GM21423 (cell line): ENCODE measurements at regions not wholly inside any gene's neighbourhood (a gene's known extent, or its start where the extent isn't known, plus 50 kb on each side); places are given as distances from the start of the nearest gene placed in this dataset.

Experiments used
- ATAC-seq: cut with Tn5 transposase; IDR thresholded peaks from one replicate; pipeline ENCODE4 v1.9.1; 2021; ENCODE audit warnings: mild to moderate bottlenecking, moderate library complexity; ENCODE audit not compliant: unreplicated experiment

DNA sequence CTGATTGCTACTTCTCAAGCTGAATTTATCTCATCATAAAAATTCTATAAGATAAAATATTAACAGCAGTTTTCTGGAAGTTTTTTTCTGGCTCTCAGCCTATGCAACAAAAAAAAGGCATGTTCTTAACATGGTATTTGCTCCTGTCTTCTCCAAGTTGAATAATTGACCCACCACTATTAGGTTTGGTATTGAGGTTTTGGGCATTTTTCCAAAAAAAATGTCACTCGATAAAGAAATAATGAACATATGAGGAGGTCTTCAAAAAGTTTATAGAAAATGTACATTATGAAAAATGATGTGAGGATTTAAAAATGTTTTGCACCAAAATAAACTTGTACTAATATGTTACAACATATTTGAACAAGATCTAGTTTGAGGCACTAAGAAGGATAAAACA, 808.6 kb upstream of the RAG2 start:
- ATAC-seq = no peak

DNA sequence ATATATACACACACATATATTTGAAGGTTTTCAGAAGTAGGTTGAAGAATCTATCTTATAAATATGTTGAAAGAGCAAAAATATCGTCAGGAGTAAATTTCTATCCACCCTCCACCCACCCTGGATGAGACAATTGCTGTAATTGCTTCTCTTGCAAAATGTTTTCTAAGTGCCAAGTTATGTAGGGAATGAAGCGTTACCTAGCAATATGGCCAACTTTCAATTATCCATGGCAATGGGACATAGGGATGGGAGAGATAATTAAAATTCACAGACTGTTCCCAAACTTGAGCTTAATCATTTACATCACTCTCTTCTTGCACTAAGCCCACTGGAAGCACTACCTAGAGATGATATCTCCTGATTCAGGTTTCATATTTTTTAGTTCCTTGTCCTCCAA, 806.2 kb upstream of the RAG2 start:
- no peak for ATAC-seq

DNA sequence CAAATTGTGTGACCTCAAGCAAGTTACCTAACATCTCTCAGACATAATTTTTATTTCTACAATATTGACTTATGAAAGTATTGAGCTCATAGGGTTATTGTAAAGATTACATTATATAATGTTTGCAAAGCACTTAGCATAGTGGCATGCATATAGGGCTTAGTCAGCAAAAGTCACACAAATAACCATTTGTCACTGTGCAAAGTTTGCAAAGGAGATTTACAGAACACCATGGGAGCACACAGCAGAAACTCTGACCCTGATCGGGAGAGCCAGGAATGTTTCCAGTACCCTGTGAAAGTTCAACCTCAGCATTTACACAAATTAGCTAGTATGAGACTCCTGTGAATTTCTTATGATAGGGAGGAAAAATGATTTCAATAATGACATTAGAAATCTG, 804.6 kb upstream of the RAG2 start:
- no peak for ATAC-seq

DNA sequence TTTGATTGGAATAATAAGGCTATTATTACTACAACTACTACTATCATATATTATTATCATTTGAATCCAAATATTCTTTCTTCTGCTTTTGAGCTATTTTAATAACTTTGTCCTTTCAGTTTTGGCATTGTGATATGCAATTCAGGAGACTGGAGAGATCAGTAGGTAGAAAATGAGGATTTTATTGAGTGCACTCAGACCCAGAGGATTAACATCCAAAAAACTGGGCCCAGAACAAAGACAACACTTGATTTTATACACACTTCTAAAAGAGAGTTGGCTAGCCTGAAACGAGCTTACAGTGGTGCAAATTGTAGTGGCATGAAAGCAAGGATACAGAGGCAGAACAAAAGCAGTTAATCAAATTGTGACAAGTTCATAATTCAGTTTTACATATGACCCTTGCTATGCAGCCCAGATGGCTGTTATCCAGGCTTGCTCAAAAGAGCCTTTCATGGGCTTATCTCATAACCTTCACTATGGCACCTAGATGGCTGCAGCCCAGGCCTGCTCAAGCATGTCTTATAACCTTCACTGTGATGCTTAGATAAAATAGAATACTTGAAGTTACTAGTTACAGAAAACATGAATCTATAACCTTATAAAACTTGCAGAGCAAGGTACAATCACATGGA, 796.3 kb upstream of the RAG2 start:
- no peak for ATAC-seq

DNA sequence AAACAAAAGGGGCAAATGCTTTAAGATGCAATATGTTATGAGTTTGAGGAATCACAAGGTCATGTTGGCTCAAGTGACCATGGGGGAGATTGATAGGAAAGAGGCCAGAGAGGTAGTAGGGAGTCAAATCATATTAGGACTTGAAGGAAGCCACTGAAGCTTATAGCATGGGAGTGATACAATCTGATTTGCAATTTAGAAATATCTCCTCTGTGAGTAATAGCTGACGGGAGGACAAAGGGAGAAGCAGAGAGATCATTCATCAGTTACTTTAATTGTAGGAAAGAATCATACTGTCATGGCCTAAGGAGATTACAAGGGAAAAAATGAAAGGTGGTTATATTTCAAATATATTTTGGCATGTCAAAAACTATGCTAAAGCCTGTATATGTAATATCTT, 793.6 kb upstream of the RAG2 start:
- ATAC-seq = no peak

DNA sequence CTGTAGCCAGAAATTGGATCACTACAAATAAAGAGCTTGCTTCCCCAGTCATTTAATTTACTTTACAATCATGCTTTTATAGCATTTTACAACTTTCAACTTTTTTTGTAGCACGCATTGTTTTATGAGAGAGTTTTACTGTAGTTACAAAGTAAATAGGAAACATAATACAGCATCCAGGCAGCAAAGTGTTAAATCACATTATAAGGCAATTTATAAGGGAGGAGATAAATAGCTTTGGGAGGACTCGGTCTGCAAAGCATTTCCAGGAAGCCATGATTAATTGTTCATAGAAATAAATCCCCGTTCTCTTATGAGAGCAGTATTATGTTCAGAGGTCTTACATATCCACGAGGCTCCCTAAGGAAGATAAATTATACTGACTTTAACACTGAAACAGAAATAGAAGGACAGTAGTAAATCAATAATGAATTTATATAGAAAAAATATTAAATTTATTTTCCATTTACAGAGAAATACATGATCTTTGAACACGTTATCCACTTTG, 792.6 kb upstream of the RAG2 start:
- ATAC-seq = no peak

DNA sequence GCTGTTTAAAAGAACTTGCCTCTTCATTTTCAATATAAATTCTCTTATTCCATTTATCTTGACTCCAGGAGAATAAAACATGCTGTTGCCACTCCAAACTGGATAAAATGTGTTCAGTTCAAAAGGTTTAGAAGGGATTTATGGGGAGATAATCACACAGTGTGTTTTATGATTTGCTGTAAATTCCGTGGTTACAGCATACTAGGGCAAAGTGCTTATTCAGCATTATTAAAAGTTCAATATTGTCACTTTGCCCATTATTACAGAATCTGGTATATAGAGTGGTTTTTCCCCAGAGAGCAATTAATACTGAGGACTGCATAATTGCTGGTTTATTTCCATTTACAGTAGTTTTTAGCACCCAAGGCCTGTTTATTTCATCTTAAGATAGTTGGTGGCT, 780.9 kb upstream of the RAG2 start:
- no peak for ATAC-seq

DNA sequence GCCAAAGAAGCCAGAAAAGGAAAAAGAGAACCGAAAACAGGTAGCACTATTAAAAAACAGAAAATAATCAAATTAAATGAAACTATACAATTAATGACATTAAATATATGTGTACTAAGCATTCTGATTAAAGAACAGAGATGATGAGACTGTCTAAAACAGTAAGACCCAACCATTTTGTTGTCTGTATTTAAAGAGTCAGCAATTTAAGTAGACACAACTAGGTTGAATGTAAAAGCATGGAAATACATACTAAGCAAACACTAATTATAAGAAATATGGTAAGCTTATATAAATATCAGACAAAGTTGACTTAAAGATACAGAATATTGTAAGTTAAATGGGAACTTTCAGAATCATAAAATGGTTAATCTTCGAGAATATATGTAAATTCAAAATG, 774.6 kb upstream of the RAG2 start:
- ATAC-seq = no peak

DNA sequence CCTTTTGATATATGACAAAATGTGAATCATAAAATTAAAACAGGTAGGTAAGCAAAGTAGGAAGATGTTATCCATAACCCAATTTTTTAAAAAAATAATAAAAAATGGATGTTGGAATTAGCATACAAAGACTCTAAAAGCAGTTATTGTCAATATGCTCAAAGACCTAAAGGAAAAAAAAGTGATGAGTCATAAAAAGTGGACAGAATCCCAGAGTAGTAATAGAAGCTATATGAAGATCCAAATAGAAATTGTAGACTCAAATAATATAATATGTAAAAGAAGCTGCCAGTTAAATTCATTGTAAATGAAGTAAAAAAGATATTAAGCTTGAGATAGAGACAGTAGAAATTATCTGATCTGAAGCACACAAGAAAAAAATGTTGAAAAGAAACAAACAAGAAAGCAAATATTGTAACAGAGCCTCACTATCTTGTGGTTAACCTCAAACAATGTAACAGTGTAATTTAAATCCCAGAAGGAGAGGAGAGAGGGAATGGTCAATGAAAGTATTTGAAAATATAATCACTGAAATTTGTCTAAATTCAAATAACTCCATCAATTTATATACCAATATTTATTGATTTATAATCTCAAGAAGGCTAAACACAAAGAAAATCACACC, 773.4 kb upstream of the RAG2 start:
- no peak for ATAC-seq

DNA sequence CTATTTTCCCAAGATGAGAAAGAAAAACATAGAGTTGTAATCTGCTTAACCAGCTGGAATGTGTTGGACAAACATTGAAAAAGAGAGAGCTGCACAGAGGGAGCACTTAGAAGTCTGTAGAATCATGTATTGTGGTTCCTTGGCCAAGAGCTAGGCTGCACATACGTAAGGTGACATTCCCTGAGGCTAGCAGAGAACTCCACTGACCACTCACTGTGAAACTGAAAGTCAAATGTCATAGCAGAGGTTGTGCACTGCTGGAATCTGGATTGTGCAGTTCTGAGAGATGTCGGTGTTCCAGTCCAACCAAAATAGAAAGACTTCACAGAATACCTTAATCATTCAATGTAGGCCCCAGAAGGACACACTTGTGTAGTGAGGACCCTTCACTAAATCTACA, 772.8 kb upstream of the RAG2 start:
- no peak for ATAC-seq

DNA sequence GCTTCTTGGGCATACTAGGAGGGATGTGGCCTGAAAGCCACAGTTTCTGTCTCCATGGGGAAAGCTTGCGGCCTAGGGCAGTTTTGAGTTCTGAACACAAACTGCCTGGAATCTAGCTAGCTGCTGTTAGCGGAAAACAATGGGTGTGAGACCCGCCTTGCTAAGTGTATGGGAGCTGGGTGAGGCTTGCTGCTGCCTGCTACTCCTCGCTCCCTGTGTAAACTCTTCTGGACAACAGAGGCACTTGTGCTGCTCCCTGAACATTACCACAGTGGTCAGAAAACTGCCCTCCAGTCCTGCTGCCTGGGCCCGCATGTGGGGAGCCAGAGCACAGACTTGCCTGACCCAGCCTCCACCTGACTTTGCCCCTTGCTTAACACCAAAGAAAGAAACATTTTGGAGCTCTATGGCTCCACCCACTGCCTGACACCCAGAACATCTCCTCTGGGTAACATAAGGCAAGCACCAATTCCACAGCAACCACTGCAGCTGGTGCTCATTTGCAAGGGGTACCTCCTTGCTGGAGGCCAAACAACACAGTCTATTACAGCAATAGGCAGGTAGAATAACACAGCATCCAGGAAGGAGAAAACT, 766.3 kb upstream of the RAG2 start:
- ATAC-seq = no peak

DNA sequence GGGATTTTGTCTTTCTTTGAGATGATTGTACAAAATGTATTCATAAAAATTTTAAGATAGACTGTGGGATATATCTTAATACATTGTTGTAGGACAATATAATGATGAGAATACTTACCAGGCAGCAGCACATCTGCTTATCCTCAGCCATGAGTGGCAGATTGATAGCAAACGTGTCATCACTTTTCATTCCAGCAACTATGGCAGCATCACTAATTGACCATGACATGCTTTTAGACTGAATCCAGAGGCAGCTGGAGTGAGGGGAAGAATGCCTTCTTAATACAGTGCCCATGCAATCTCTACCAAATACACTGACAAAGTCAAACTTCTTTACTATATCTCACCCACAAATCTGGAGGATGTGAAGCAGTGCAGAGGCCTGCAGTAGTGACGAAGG, 755.2 kb upstream of the RAG2 start:
- no peak for ATAC-seq

DNA sequence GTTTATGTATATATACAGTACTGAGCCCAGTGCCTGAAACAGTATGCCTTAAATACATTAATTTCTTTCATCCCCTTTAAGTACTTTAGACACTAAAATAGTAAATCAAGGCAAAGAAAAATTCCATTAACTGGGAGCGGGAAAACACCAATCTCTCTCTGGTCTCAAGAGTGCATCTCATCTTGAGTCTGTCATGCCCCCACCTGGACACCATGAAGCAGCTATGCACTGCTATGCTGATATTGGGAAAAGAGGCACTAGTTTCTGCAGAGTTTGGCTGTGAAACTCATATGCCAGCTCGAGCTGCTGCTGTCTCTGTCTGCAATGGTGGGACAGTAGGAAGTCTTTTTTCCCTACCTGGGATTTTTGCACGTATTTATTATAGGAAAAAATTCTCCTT, 754.4 kb upstream of the RAG2 start:
- ATAC-seq = no peak

DNA sequence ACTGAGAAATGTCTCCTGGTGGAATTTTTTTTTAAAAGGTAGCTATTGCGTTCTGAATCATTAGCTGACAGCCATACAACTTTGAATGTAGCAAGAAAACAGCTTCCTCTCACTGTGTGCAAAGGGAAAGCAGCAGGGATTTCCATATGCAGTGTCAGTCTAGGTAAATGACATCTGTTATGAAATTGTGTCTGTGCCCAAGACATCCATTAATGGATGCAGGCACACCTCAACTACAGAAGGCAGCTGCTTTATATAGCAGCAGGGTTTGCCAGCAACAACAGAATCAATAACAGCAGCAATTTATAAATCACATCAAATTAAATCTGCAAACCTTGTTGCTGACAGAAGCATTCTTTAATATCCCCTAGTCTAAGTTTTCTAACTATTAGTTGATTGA, 745.3 kb upstream of the RAG2 start:
- no peak for ATAC-seq

DNA sequence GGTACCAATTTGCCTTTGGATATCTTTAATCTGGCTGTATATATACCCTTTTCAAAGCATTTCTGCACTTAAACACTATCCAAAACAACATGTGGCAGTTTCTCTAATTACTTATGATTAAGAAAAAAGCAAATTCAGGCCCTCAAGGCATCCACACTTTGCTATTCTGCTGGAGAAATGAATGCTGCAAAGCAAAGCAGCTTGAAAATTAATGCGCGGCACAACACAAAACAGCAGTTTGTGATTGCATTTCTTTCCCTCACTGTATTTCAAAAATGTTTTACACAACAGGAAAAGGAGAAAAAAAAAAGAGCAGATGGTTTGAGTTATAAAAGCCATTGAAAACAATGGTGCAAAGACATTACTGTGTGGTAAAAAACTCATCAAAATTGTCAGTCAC, 738.4 kb upstream of the RAG2 start:
- no peak for ATAC-seq

DNA sequence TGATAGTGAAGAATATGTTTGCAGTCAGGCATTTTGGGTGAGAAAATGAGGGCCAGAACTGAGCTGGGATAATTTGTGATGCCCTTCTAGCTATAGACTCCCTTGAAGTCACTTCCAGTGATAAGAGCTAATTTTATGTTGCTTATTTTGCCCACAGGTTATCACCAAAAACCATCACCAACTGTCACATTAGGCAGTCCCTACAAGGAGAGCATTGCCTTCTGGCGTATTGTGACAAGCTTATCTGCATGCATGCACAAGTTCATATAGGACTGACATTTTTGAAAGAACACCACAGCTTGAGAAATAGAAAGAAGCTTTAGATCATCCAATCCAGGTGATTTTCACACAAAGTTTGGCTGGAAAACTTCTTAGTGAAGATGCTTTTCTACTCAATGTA, 735.3 kb upstream of the RAG2 start:
- no peak for ATAC-seq

DNA sequence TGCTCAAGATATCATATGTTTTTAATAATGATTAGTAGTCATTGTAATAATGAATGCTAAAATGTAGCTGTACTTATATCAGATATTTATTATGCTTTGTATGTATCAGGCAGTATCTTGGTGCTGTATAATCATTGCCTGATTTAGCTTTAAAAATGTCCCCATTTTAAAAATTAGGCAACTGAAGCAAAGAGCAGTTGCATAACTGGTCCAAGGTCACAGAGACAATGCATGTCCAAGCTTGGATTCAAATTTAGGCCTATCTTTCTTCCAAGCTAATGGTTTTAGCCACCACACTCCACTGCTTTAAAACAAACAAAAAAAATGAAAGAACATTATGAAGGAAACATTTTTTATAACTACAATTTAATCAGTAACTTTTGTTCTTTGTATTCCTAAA, 725.8 kb upstream of the RAG2 start:
- ATAC-seq = no peak

DNA sequence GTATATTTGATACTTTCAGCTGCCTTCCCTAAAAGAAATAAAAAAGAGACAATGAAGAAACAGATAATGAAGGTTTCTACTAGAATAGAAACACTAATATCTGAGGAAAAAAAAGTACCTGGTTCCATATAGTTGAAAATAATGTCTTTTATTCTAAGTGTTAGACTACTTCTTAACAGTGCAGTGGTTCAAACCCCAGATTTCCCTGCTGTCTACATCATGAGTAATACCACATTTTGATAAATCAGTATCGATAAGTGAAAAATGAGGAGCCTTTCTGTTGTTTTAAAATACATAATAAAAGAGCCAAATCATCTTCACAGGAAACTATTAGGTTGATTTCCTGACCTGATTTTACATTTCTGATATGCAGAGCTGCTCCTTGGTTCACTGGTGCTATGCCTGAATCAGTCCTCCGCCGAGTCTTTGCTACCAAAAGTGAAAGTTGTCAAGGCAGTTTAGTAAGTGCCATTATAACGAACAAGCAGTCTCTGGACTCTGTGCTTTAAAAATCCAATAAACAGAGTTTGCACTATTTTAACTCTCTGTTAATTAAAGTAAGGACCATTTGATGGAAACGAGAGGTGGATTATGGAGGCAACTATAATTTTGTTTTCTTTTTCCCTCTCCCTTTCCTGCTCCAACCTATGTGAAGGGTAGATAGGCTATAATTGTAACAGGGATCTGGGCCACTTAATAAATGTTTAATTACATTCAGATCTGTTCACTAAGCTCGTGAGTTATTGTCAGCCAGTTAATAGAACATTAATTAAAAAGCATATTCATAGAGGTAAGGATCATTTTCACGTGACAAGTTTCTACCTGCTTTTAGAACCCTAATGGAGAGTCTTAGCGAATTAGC, 724.5 kb upstream of the RAG2 start:
- ATAC-seq = no peak

DNA sequence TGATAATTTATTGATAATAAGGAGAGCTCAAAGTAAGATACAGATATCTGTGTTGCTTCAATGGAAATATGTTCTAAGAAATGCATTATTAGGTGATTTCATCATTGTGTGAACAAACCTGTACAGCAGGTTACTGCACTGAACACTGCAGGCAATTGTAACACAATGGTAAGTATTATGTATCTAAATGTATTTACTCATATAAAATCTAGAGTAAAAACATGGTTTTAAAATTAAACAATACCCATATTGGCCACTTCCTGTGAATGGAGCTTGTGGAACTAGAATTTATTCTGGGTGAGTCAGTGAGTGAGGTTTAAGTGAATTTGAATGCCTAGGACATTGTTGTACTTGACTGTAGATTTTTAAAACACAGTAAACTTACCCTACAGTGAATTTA, 722.9 kb upstream of the RAG2 start:
- ATAC-seq = no peak

DNA sequence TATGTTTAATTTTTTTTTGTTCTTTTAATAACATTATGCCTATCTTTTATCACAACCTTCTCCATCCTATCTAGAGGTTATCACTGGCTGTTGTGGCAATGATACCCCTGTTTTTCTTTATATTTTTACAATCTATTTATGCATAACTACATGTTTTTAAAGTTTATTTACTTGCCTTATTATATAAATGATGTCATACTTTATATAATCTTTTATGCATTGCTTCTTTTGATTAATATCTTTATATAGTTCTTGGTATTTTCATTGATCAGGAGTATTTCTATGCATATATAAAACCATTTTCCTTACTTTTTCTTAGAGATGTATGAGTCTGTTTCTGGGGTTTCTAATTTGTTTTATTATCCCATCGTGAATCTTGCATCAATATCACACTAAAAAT, 719.8 kb upstream of the RAG2 start:
- no peak for ATAC-seq

DNA sequence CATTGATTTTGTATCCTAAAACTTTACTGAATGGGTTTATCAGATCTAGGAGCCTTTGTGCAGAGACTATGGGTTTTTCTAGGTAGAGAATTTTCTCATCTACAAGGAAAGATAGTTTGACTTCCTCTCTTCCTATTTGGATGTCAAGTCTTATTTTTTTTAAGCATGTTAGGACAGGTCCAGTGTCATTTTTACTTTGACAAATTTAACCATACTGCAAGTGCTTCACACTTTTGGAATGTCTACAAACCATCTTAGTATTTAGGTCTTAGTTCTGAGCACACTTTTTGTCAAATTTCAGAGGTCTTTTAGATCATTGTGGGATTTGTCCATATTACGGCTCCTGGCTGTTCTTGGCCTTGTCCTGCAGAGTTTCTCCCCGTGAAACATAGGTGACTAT, 715.2 kb upstream of the RAG2 start:
- no peak for ATAC-seq

DNA sequence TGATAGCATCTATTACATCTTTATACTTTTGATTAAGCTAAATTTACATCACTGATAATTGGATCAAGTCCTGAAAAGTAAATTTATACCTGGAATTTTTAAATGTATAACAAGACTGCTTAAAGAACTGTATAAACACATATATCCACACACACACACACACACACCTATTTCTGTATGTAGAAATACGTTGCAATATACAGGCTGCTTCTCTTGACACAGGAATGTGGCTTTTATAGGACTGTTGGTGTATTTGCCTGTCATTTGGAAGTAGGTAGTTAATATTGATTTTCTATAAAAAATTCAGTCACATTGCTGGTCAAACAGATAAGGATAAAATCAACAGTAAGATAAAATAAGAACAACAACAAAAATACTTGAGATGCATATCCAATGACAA, 708.5 kb upstream of the RAG2 start:
- ATAC-seq = no peak
